ENCODE measurements at regions not wholly inside any gene's neighbourhood (a gene's known extent, or its start where the extent isn't known, plus 50 kb on each side); places are given as distances from the start of the nearest gene placed in this dataset.

GRCh38 chr5:36385495-36385894 lies 83.8 kb upstream of the RANBP3L start:
- TF ChIP-seq CTCF (conservative IDR thresholded peaks at IDR 0.05) (no peak), ZFX (IDR thresholded peaks at IDR 0.05) (no peak)
